Activated T-cell treated with anti-CD3 and anti-CD28 coated beads for 48 hours (primary cell): ENCODE measurements at regions not wholly inside any gene's neighbourhood (a gene's known extent, or its start where the extent isn't known, plus 50 kb on each side); places are given as distances from the start of the nearest gene placed in this dataset.

ENCODE experiments used
- DNase-seq: peaks from one replicate; pipeline ENCODE4 v3.0.0-alpha.2; 2020; ENCODE audit warnings: low read depth

DNA sequence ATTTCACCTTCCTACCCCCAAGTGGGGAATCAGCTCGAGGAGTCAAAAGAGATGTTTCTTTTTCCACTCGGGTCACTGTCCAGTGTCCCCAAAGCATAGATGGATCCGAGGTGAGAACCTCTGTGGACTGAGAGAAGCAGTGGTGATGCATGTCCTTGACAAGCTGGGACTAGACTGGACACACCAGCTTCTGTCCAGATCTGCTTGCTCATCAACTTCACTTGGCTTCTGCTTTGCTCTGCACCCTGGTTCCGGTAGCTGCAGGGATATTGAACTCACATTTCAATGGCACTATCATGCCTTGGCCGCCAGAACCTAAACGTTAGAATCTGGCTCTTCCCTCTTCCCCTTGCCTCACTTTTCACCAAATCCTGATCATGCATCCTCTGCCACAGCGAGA lies 50.3 kb upstream of the CXCL12 start:
- no peak for DNase-seq

DNA sequence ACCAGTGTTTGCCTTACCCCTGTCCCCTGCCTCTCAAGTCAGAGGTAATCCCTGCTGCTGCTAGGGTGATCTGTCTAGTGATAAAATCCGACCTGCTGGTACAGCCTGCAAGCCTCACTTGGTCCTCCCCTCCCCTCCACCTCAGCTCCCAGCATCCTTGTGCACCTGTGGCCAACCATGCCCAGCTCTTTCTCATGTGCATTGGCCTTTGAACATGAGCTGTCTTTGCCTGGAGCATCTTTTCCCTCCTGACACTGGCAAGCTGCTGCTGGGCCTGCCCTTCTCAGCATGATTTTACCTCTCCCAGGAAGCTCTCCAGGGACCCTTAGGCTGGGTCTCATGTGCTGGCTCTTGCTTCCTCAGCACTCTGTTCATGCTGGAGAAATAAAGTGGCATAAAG lies 51.3 kb upstream of the CXCL12 start:
- DNase-seq: no peak

DNA sequence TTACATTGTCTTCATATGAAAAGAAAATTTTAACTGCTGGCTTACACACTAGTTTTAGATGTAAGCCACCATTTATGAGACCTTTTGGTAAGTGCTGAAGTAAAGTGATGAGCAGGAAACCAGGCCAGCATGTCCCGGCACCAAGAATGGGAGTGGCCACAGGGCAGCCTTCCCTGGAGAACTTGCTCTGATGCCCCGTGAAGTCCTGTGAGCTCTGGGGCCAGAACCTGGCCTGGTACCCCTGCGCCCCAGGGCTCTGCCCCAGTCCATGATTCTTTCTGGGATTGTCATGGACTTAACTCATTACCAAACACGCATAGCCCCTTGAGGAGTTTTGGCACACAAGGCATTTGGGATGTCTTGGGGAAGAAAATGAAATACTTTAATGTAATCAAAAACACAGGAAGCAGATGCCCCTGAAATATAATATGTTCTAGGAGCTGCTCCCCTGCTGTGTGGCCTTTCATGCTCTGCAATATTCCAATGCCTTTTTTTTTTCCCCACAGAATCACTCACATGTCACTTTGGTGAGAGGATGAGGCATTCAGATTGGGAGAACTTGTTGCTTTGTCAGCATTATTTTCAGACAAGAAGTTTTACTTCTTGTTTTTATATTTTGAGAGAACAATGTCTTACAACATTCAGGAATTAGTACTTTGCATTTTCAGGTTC lies 53.1 kb upstream of the CXCL12 start:
- no peak for DNase-seq

DNA sequence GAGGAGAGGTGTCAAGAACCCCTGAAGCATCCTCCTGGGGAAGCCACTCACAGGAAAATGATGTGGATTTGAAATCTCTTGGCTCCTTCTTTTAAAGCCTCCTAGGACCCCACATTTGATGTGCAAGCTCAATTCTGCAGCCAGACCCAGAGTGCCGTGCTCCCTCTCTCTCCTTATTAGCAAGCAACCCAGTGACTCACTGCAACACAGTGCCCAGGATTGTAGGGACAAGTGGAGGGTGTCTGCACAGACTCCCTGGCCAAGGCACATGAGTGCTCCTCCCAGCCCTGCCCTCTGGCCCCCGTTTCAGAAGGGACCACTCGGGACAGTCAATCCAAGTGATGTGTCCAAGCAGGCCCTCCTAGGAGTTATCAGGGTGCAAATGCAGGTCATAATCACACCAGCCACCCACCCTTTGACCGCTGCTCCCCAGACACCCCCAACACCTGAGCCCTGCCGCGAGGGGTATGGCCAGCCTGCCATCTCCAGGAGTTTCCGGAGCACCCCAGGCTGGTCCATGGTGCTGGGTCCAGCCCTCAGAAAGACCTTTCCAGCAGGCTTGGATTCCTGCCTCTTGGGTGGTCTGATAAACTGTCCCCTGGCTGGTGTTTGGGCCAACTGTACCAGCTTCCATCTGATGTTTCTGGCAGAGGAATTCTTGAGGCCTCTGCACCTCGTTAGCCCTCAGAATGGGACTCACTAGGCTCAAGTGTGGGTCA lies 54.5 kb upstream of the CXCL12 start:
- no peak for DNase-seq

DNA sequence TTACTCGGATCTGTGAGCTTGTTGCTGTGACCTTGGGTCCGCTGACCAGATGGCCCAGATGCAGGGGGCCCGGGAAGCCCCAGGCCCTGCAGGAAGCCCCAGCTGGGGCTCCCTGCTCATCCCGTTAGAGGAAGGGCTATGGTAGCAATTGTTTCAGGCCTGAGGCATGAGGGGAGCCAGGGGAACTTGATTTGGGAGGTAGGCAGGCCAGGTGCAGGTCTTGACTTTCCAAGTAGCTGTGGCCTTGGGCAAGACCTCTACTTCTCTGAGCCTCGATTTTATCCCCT lies 55.0 kb upstream of the CXCL12 start:
- no peak for DNase-seq

DNA sequence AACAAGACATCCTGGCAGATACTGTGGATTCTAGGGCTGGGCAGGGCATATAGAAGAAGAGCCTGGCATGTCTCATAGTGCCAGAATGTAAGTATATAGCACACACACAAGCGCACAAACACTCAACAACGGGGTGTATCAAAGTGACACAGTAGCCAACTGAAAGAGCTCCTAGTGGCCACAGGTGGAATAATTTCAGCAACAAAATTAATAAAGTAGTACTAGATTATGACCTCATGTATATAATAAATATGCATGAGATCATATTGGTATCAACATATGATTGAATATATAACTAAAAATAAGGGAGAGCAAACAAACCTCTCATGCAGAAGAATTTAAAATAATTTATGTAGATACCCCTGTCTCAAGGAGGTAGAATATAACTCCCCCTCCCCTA lies 72.4 kb upstream of the CXCL12 start:
- no peak for DNase-seq

DNA sequence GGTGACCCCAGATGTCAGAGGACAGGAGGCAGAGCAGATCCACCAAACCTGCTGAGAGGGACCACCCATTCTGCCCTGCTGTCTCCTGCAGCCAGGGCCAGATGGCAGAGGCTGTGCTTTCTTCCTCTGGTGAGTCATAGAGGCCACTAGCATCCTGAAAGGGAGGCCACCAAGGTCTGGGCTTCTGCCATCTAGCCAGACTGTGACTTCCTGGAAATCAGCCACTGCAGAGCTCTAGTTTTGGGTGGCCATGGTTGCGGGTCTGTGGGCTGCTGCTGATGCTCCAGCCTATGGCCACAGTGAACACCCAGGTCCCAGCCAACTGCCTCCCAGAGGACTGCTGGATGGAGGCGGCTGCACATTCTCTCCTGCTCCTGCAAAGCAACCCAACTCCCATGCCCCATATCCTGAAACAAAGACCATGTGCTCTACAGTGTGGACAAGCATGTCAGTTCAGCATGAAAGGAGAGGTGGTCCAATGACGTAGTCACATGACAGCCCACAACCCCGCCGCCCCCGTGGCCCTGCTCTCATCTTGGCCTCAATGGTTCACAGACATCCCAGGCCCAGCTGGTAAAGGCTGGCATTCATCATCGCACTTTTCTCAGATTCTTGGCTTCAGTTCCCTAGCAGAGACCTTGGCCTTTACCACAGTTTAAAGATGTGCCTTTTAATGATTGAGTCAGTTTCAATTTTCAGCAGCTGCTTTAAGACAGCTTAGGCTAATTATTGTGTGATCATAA lies 73.9 kb upstream of the CXCL12 start:
- no peak for DNase-seq

DNA sequence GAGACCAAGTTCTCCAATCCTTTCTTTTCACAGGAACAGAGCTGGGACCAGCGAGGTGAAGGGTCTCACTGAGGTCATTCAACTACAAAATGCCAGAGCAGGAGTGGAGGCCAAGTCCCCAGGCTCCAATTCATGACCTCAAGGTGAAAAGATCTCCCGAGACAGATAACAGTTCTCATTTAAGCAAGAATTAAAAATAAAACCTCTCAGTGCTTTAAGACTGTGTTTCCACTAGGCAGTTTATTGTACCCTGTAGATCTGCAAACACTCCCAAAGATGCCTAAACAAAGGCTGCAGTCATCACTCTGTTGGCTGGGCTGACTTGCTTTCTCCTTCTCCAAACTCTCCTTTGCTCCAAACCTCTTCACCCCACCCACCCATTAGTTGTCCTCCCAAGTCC lies 74.8 kb upstream of the CXCL12 start:
- DNase-seq: no peak

DNA sequence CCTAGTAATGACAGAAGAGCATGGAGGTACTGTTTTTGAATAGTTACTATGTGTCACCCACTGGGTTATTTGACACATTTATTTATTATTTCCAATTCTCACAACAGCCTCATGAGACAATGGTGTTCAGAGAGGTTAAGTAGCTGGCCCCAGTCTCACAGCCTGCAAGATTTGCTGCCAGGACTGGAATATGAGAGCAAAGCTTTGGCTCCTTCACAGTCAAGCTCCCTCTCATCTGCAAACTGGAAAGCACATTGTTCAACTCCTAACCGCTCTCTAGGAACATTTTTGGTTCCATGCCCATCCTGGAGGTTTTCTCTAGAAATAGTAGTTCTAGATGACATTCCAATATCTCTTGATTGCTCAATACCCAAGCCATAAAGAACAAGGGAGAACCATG lies 75.5 kb upstream of the CXCL12 start:
- DNase-seq: no peak

DNA sequence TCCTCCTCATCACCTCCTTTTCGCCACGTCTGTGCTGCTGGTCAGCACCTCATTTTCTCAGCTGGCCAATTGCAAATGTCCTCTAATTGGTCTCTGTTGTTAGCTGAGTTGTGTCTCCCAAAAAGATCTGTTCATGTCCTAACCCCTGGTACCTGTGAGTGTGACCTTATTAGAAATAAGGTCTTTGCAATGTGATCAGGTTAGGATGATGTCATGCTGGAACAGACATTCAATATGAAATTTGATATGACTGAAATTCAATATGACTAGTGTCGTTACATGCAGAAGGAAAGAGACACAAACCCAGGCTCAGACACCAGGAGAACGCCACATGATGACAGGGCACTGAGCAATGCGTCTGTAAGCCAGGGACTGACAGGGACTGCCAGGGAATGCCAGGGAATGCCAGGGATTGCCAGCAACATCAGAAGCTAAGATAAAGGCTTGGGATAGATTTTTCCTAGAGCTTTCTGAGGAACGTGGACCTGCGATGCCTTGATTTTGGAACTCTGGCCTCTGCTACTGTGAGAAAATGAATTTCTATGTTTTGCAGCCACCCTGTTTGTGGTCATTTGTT lies 77.5 kb upstream of the CXCL12 start:
- no peak for DNase-seq

DNA sequence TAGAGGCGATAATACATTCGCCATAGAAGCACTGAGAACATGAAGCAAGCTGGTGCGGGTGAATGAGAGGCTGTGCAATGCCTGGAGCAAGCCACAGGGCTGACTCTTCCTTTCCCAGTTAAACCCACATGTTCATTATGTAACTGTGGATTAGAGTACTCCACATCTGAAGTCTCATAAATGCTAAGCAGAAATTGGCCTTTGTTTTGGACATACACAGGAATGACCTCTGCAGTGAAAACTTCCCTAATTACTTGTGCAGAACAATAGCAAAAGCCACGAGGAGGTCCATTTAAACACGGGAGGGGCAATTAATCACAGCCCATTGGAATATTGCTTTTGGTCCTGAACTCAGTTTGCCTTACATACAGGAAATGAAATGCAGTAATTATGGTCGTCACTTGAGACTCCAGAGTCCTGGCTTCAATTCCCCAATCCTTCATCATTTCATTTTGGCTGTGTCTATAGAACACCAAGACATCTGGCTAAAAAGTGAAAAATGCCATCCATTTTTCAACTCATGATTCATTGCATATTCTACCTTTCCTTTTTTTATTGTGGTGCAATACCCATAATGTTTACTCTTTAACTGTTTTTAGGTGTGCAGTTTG lies 78.7 kb upstream of the CXCL12 start:
- DNase-seq: no peak

DNA sequence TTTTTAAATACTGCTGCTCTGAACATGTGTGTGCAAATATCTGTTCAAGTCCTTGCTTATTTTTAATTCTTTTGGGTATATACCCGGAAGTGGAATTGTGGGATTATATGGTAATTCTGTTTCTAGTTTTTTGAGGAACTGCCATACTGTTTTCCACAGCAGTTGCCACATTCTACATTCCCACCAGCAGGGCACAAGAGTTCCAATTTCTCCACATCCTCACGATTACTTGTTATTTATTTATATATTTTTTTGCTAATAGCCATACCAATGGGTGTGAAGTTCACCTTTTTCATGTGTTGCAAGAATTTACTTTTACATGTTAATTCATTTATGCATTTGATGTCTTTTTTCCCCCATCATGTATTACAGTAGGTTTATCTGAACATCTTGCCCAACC lies 79.6 kb upstream of the CXCL12 start:
- DNase-seq: no peak

DNA sequence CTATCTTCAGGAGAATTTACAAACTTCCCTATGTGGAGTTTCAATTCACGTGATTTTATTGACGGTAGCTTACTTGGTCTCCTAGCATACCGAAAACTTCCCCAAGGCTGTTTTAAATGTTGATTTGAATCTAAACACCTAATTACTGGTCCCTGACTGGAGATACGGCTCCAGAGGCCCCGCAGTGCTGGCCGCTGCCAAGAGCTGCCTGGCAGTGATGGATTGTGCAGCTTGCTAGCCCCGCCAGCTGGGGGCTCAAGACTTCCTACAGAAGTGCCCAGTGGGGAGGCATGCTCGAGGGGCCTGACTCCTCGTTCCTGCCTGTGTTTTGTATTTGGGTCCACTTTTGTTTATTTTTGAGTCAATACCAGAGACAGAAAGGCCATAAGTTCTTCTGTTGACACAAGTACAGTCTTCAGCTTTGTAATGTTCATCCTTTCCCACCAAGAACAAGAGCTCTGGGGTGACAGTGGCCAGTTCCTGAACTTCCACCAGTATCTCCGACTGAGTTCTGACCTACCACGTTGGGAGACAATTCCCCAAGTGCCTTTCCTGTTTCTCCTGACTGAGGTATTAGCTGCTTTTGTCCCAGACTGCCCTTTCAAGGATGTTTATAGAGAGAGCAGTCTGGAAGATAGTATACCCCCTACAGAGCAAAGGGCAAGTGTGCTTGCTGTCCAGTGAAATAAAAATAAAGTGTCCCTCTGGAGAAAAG lies 80.7 kb upstream of the CXCL12 start:
- no peak for DNase-seq

DNA sequence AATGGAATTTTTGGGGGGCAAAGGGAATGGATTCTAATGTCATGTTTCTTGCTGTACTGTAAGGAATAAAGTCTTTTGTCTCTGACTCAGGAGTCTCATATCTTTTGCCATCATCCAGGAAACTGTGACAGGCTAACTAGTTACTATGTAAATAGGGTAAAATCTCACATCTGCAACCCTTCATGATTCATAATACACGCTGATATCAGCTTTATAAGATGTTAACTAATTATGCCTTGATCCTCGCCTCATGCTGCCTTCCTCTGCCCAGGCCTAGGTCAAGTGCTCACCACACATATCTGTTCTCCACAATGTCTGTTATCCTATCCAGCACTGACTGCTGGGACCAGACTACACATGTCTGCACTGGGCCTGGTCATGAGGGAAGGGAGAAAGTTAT lies 81.3 kb upstream of the CXCL12 start:
- DNase-seq: no peak

DNA sequence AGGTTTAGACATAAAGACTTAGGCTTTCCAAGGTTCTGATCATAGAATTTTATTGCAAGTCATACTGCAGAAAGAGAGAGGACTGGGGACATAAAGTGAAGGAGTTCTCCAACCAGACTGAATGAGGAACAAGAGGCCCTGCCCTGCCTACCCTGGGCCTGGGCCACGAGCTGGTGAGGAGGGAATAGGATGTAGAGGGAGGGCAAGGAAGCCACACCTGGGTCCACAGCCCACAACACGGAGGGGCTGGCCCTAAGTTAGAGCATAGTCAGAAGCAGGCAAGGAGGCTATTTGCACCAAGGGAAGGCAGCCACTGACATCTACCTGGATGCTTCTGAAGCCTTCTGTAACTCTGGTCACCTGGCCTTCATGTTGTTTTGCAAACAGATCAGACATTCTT lies 82.2 kb upstream of the CXCL12 start:
- DNase-seq: no peak

DNA sequence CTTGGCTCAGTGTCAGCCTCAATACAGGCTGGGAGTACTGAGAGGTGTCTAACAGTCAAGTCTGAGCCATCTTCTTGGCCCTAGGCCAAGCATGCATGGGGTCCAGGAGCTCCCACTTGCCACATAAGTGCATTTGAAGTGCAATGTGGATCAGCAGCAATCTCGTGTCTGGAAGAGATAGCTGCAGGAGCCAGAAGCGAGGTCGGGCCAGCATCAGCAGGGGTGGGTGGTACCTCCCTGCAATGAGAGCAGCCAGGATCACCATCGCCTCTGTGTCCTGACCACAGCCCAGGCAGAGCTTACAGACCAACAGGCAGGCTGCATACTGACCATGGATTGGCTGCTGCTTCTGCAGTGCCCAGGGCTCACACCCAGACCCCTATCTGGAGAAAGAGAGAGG lies 83.0 kb upstream of the CXCL12 start:
- no peak for DNase-seq

DNA sequence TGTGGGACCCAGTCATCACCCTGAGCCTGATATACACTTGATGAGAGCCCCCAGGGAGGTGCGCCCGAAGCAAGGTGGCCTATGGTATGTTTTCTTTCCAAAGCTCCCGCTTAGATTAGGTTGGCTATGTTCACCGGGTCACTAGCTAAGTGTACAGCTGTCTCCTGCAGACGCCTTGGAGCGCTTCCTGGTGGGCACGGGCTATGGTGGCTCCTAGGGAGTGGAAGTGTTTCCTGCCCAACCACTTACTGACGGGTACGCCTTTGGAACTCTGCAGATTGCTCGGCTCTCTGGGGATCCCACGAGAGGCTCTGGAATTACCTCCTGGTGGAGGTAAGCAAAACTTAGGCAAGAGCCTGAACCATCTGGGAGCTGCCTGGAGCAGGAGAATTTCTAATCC lies 83.6 kb upstream of the CXCL12 start:
- DNase-seq: no peak

DNA sequence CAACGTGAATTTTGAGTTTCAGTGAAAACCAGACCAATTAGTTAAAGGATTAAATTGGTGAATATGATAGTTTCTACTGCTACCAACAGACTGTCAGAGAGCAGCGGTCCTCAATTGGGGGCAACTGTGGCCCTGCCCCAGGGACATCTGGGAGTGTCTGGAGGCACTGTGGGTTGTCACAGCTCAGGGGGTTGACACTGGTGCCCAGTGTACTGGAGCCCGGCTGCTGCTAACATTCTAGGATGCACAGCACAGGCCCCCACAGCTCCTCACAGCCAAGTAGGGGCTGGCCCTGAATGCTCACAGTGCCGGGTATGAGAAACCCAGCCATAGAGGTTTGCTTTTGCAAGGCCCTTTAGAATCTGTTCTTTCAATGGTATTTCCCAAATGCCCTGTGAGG lies 84.1 kb upstream of the CXCL12 start:
- DNase-seq: no peak

DNA sequence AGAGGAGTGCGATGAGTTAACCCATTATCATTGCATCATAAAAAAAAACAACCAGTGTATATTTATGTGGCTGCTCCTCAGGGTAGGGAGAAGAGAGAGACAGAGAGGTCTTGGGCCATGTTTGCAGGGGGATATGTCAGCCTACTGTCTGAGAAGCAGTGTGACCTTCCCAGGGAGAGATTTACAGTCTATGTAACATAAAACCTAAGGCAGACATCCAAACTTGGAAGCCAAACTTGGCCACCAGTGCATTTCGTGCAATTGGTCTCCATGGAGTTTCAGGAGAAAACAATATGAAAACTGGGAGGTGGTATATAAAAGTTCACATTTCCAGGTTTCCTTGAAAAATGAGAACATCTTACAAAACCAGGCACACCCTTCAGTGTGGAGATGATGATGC lies 85.9 kb upstream of the CXCL12 start:
- no peak for DNase-seq

DNA sequence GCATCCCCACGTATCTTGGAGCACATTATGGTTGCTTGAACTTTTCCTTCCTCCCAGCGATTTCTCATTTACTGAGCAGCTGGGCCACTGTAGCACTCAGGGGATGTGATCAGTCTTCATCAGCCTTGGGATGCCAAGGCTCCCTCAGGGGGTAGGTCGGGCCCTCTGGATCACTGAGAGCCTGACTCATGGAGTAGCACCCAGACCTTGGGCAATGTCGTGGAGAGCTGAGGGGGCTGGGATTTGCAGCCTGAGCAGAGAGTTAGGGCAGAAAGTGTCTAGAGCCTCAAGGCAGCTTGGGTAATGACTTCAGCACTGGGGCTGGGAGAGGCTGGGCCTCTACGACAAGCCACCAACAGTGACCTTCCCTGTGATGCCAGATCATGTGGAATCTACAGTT lies 86.5 kb upstream of the CXCL12 start:
- DNase-seq: no peak

DNA sequence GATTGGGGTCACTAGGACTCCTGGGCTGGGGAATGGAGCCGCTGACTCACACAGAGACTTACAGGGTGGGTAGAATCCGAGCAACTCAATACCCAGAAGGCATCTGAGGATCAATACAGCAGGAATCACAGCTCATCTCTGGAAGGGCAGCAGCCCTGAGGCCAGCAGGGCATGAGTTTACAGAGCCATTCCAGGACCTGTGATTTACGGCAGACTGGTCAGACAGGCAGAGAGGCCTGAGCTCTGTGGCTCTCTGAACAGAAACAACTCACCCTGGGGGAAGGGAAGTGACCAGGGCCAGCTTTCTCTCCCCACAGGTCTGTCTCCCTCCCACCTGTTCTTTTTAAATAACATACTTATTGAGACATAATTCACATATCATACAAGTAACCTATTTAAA lies 88.2 kb upstream of the CXCL12 start:
- DNase-seq: no peak

DNA sequence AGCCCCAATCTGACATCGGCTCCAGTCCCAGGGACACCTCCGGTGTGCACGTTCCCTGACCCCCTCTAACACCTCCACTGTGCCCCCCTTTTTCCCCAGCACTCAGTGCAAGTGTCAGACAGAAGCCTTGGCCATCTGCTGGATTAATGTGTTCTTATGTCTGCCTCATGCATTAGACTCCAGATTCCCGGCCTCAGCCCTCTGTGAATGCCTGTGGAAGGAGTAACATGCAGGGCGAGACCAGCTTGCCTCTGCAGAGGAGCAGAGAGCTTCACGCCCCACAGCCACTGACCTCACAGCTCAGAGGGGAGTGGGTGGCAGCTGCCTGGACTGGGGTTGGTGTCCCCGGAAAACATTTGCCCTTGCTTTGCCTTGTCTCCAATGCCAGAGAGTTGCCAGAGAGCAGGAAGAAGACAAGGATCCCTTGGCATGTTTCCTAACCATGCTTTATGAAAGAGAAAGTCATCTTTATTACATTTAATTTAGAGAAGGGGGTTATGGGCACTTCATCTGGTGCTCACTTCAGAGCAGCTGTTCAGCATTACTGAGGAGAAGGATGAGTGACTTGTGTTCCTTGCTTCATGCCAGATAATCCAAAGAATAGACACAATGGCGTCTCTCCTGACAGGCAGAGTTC lies 91.6 kb upstream of the CXCL12 start:
- DNase-seq: no peak
